ENCODE measurements at regions not wholly inside any gene's neighbourhood (a gene's known extent, or its start where the extent isn't known, plus 50 kb on each side); places are given as distances from the start of the nearest gene placed in this dataset.

- CTCF ChIA-PET = no interaction called here
- no peak for DNase-seq (ENCODE audit: low read depth, low spot score)
- H3K9ac ChIP-seq (ENCODE audit: control insufficient read depth, insufficient read depth, low read length) = no peak overlapping the region
- H3K4me1 ChIP-seq (ENCODE audit: control insufficient read depth, insufficient read depth, low read length) = no peaks in the 10 kb centered on the region
- H3K79me2 ChIP-seq (ENCODE audit: control insufficient read depth, insufficient read depth, low read length) = no peaks in the 10 kb centered on the region
- in situ Hi-C loops (cut with MboI) = no loop called here
- peaks cover 0 to 5% of the 10 kb centered on the region in 2 experiments; a peak in 1 of 4 replicates for H3K27me3 ChIP-seq (replicated peaks in 1 of 2; ENCODE audit: control insufficient read depth in 2 of 2, insufficient read depth in 2 of 2, low read length in 1 of 2)
- no peak overlapping the region for H3K4me2 ChIP-seq (ENCODE audit: control insufficient read depth, insufficient read depth)
- H3K36me3 ChIP-seq (ENCODE audit: control insufficient read depth in 2 of 2, insufficient read depth in 2 of 2, low read length in 1 of 2) = no peaks in the 10 kb centered on the region
- no peak for FAIRE-seq
- H3K27ac ChIP-seq (ENCODE audit: control insufficient read depth, insufficient read depth) = no peak overlapping the region
- TF ChIP-seq DPF2 (IDR thresholded peaks at IDR 0.05) = no peak
- TF ChIP-seq, protein P1, sequence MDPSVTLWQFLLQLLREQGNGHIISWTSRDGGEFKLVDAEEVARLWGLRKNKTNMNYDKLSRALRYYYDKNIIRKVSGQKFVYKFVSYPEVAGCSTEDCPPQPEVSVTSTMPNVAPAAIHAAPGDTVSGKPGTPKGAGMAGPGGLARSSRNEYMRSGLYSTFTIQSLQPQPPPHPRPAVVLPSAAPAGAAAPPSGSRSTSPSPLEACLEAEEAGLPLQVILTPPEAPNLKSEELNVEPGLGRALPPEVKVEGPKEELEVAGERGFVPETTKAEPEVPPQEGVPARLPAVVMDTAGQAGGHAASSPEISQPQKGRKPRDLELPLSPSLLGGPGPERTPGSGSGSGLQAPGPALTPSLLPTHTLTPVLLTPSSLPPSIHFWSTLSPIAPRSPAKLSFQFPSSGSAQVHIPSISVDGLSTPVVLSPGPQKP (IDR thresholded peaks at IDR 0.05; ENCODE audit: low read depth, low read length) = no peak
- TF ChIP-seq RUNX3 (IDR thresholded peaks at IDR 0.05; ENCODE audit: low read length) = no peak
- no peak for TF ChIP-seq FOXK2 (IDR thresholded peaks at IDR 0.05)
- no peak for TF ChIP-seq ZNF274 (IDR thresholded peaks at IDR 0.05; ENCODE audit: insufficient read depth, insufficient read length)
- TF ChIP-seq CTCF (IDR thresholded peaks at IDR 0.05 in 2 of 3, conservative IDR thresholded peaks at IDR 0.05 in 1 of 3; ENCODE audit: control insufficient read depth in 2 of 3, extremely low read depth in 1 of 3, insufficient read depth in 1 of 3, low read depth in 3 of 3, low read length in 3 of 3) = no peak
- no peak for TF ChIP-seq SP1 (IDR thresholded peaks at IDR 0.05; ENCODE audit: low read depth, low read length)
- no peak for TF ChIP-seq HDAC6 (IDR thresholded peaks at IDR 0.05; ENCODE audit: unreplicated experiment)
- TF ChIP-seq, protein P2, sequence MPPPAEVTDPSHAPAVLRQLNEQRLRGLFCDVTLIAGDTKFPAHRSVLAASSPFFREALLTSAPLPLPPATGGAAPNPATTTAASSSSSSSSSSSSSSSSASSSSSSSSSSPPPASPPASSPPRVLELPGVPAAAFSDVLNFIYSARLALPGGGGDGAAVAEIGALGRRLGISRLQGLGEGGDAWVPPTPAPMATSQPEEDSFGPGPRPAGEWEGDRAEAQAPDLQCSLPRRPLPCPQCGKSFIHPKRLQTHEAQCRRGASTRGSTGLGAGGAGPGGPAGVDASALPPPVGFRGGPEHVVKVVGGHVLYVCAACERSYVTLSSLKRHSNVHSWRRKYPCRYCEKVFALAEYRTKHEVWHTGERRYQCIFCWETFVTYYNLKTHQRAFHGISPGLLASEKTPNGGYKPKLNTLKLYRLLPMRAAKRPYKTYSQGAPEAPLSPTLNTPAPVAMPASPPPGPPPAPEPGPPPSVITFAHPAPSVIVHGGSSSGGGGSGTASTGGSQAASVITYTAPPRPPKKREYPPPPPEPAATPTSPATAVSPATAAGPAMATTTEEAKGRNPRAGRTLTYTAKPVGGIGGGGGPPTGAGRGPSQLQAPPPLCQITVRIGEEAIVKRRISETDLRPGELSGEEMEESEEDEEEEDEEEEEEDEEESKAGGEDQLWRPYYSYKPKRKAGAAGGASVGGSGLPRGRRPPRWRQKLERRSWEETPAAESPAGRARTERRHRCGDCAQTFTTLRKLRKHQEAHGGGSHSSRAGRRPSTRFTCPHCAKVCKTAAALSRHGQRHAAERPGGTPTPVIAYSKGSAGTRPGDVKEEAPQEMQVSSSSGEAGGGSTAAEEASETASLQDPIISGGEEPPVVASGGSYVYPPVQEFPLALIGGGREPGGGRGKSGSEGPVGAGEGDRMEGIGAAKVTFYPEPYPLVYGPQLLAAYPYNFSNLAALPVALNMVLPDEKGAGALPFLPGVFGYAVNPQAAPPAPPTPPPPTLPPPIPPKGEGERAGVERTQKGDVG (CRISPR knock-in tag; IDR thresholded peaks at IDR 0.05) = no peak
- TF ChIP-seq ETV6 (conservative IDR thresholded peaks at IDR 0.05 in 1 of 2, IDR thresholded peaks at IDR 0.05 in 1 of 2; ENCODE audit: borderline replicate concordance in 1 of 2, low read depth in 1 of 2) = no peak
- TF ChIP-seq, protein P3, sequence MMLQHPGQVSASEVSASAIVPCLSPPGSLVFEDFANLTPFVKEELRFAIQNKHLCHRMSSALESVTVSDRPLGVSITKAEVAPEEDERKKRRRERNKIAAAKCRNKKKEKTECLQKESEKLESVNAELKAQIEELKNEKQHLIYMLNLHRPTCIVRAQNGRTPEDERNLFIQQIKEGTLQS (IDR thresholded peaks at IDR 0.05; ENCODE audit: borderline replicate concordance, extremely low read depth, low read depth, low read length) = no peak
- no peak for TF ChIP-seq SRF (IDR thresholded peaks at IDR 0.05; ENCODE audit: low read depth in 2 of 2, low read length in 2 of 2)
- no peak for TF ChIP-seq ZNF384 (IDR thresholded peaks at IDR 0.05; ENCODE audit: borderline replicate concordance, low read depth, low read length)
- no peak for TF ChIP-seq SIN3A (IDR thresholded peaks at IDR 0.05; ENCODE audit: low read depth, low read length)
- no peak for TF ChIP-seq PML (IDR thresholded peaks at IDR 0.05; ENCODE audit: low read length)
- no peak for TF ChIP-seq SPI1 (IDR thresholded peaks at IDR 0.05; ENCODE audit: borderline replicate concordance, insufficient read depth, low read depth, low read length)
- TF ChIP-seq IRF4 (IDR thresholded peaks at IDR 0.05; ENCODE audit: low read depth, low read length) = no peak
- no peak for TF ChIP-seq BCL11A (IDR thresholded peaks at IDR 0.05; ENCODE audit: low read depth, low read length)
- no TSS peak for BruUV-seq (replicated peaks)
- no peaks in the 10 kb centered on the region for H4K20me1 ChIP-seq (ENCODE audit: control insufficient read depth, insufficient read depth)
- no peak overlapping the region for H3K4me3 ChIP-seq
- H2AFZ ChIP-seq (ENCODE audit: control insufficient read depth, low read depth, low read length) = no peak overlapping the region
- SMC1A ChIA-PET (ENCODE audit: uncharacterized antibody, unreplicated experiment) = interaction anchor here (1.1 kb wide), 1 partner anchor 17 kb away, joined by 3 read pairs; no protein-coding TSS in a partner anchor
- 0% methylated on average over 1 of the region's 1 CpG for WGBS (ENCODE audit: insufficient coverage, insufficient replicate concordance, low lambda C conversion rate, missing lambda C conversion rate)
- RAD21 ChIA-PET (ENCODE audit: unreplicated experiment) = interaction anchor here (0.6 kb wide), 1 partner anchor 113 kb away, joined by 3 read pairs; no protein-coding TSS in a partner anchor
- intact Hi-C loops (cut with micrococcal nuclease; ENCODE audit: unreplicated experiment) = no loop called here
- POLR2A ChIA-PET = no interaction called here
- ATAC-seq = no peak
- no peaks in the 10 kb centered on the region for H3K9me3 ChIP-seq (replicated peaks; ENCODE audit: control insufficient read depth, insufficient read depth, low read length)
Measured at GRCh38 chr2:67878743-67879142, 184.1 kb downstream of the C1D start.

All from GM12878 (cell line).